ENCODE measurements at regions not wholly inside any gene's neighbourhood (a gene's known extent, or its start where the extent isn't known, plus 50 kb on each side); places are given as distances from the start of the nearest gene placed in this dataset.

DNA sequence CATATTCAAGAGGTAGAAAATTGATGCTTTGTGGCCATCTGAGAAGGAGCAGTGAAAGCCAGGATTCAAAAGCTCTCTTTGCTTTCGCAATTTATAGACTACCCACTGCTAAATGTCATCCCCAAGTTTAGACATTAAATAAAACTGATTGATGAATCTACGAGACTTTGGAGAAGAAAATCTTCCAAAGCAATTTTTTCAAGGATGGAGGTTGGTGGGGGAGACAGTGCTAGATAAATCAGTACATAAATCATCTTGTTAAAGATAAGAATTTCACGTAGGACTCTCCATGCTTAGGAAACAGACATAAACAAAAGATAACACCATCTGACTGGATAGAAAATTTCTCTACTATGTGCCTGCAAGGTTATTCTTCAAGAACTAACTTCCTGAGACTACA is 147.6 kb upstream of the TIAM1 start:
- Histone ChIP-seq H3K79me2 (no peaks in the 10 kb centered on the region), H2AFZ (no peak overlapping the region), H3K4me3 (no peak overlapping the region), H3K9me2 (replicated peaks; ENCODE audit: insufficient read depth) (no peaks in the 10 kb centered on the region), H3K4me2 (no peak overlapping the region), H3K4me1 (ENCODE audit: insufficient read depth) (no peaks in the 10 kb centered on the region), H3K9me3 (ENCODE audit: low read depth) (no peaks in the 10 kb centered on the region), H3K27ac (no peak overlapping the region), H3K36me3 (replicated peaks; ENCODE audit: insufficient read depth, low read depth) (no peaks in the 10 kb centered on the region), H4K20me1 (ENCODE audit: insufficient read depth, poor library complexity, severe bottlenecking) (no peaks in the 10 kb centered on the region), H3K27me3 (no peaks in the 10 kb centered on the region)
- no peak for DNase-seq (ENCODE audit: low spot score)
- 55% methylated on average over 3 of the region's 3 CpGs for WGBS (ENCODE audit: low lambda C conversion rate, missing lambda C conversion rate)
- TF ChIP-seq EZH2phosphoT487 (IDR thresholded peaks at IDR 0.05; ENCODE audit: low read depth, severe bottlenecking, unreplicated experiment) (no peak), EZH2 (IDR thresholded peaks at IDR 0.05; ENCODE audit: borderline replicate concordance) (no peak)
- TF ChIP-seq, protein P1, sequence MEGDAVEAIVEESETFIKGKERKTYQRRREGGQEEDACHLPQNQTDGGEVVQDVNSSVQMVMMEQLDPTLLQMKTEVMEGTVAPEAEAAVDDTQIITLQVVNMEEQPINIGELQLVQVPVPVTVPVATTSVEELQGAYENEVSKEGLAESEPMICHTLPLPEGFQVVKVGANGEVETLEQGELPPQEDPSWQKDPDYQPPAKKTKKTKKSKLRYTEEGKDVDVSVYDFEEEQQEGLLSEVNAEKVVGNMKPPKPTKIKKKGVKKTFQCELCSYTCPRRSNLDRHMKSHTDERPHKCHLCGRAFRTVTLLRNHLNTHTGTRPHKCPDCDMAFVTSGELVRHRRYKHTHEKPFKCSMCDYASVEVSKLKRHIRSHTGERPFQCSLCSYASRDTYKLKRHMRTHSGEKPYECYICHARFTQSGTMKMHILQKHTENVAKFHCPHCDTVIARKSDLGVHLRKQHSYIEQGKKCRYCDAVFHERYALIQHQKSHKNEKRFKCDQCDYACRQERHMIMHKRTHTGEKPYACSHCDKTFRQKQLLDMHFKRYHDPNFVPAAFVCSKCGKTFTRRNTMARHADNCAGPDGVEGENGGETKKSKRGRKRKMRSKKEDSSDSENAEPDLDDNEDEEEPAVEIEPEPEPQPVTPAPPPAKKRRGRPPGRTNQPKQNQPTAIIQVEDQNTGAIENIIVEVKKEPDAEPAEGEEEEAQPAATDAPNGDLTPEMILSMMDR (IDR thresholded peaks at IDR 0.05; ENCODE audit: poor library complexity) = no peak

- Histone ChIP-seq H3K36me3 (replicated peaks; ENCODE audit: insufficient read depth, low read depth) (no peaks in the 10 kb centered on the region), H3K27me3 (no peaks in the 10 kb centered on the region), H4K20me1 (ENCODE audit: insufficient read depth, poor library complexity, severe bottlenecking) (no peaks in the 10 kb centered on the region), H2AFZ (no peak overlapping the region), H3K27ac (no peak overlapping the region), H3K9me3 (ENCODE audit: low read depth) (no peaks in the 10 kb centered on the region), H3K79me2 (no peaks in the 10 kb centered on the region), H3K4me2 (no peak overlapping the region), H3K4me1 (ENCODE audit: insufficient read depth) (no peaks in the 10 kb centered on the region), H3K4me3 (no peak overlapping the region), H3K9me2 (replicated peaks; ENCODE audit: insufficient read depth) (no peaks in the 10 kb centered on the region)
- WGBS (ENCODE audit: low lambda C conversion rate, missing lambda C conversion rate) = 88% methylated on average over 2 of the region's 2 CpGs
- DNase-seq (ENCODE audit: low spot score) = no peak
- TF ChIP-seq, protein P1 (IDR thresholded peaks at IDR 0.05; ENCODE audit: poor library complexity) = no peak
- TF ChIP-seq EZH2 (IDR thresholded peaks at IDR 0.05; ENCODE audit: borderline replicate concordance) (no peak), EZH2phosphoT487 (IDR thresholded peaks at IDR 0.05; ENCODE audit: low read depth, severe bottlenecking, unreplicated experiment) (no peak)
These were observed 146.4 kb upstream of the TIAM1 start for GRCh38 chr21:31490443-31490842.

- Histone ChIP-seq H3K9me3 (ENCODE audit: low read depth) (no peaks in the 10 kb centered on the region), H3K4me2 (no peak overlapping the region), H3K27ac (no peak overlapping the region), H3K9me2 (replicated peaks; ENCODE audit: insufficient read depth) (no peaks in the 10 kb centered on the region), H3K79me2 (no peaks in the 10 kb centered on the region), H3K36me3 (replicated peaks; ENCODE audit: insufficient read depth, low read depth) (no peaks in the 10 kb centered on the region), H3K4me3 (no peak overlapping the region), H2AFZ (no peak overlapping the region), H3K4me1 (ENCODE audit: insufficient read depth) (no peaks in the 10 kb centered on the region), H4K20me1 (ENCODE audit: insufficient read depth, poor library complexity, severe bottlenecking) (no peaks in the 10 kb centered on the region), H3K27me3 (no peaks in the 10 kb centered on the region)
- TF ChIP-seq EZH2 (IDR thresholded peaks at IDR 0.05; ENCODE audit: borderline replicate concordance) (no peak), EZH2phosphoT487 (IDR thresholded peaks at IDR 0.05; ENCODE audit: low read depth, severe bottlenecking, unreplicated experiment) (no peak)
- TF ChIP-seq, protein P1 (IDR thresholded peaks at IDR 0.05; ENCODE audit: poor library complexity) = no peak
- DNase-seq (ENCODE audit: low spot score) = no peak
- 90% methylated on average over 2 of the region's 2 CpGs for WGBS (ENCODE audit: low lambda C conversion rate, missing lambda C conversion rate)
These were observed 145.7 kb upstream of the TIAM1 start for GRCh38 chr21:31489726-31490125.

DNA sequence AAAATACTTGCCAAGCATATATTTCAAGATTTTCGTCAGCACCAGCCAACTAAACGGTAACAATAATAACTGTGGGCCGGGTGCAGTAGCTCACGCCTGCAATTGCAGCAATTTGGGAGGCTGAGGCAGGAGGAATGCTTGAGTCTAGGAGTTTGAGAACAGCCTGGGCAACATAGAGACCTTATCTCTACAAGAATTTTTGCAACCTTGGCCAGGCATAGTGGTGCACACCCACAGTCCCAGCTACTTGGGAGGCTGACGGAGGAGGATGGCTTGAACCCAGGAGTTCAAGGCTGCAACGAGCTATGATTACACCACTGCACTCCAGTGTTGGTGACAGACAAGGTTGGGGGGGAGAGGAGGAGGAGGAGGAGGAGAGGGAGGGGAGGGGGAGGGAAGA is 145.0 kb upstream of the TIAM1 start:
- no peak for DNase-seq (ENCODE audit: low spot score)
- no peaks in the 10 kb centered on the region for H4K20me1 ChIP-seq (ENCODE audit: insufficient read depth, poor library complexity, severe bottlenecking)
- H3K9me2 ChIP-seq (replicated peaks; ENCODE audit: insufficient read depth) = no peaks in the 10 kb centered on the region
- H3K4me3 ChIP-seq = no peak overlapping the region
- no peak overlapping the region for H3K27ac ChIP-seq
- H3K27me3 ChIP-seq = no peaks in the 10 kb centered on the region
- TF ChIP-seq EZH2 (IDR thresholded peaks at IDR 0.05; ENCODE audit: borderline replicate concordance) = no peak
- TF ChIP-seq, protein P1 (IDR thresholded peaks at IDR 0.05; ENCODE audit: poor library complexity) = no peak
- no peaks in the 10 kb centered on the region for H3K36me3 ChIP-seq (replicated peaks; ENCODE audit: insufficient read depth, low read depth)
- H2AFZ ChIP-seq = no peak overlapping the region
- H3K79me2 ChIP-seq = no peaks in the 10 kb centered on the region
- H3K4me1 ChIP-seq (ENCODE audit: insufficient read depth) = no peaks in the 10 kb centered on the region
- no peak overlapping the region for H3K4me2 ChIP-seq
- H3K9me3 ChIP-seq (ENCODE audit: low read depth) = no peaks in the 10 kb centered on the region
- WGBS (ENCODE audit: low lambda C conversion rate, missing lambda C conversion rate) = 85% methylated on average over 6 of the region's 6 CpGs

Measured in hepatocyte (in vitro differentiated cells).